Middle frontal gyrus (tissue), 1 donor: ENCODE measurements at regions not wholly inside any gene's neighbourhood (a gene's known extent, or its start where the extent isn't known, plus 50 kb on each side); places are given as distances from the start of the nearest gene placed in this dataset.

ENCODE experiments used
- DNase-seq: peaks from one replicate; pipeline ENCODE4 v3.0.0-alpha.2; 2015; ENCODE audit warnings: low spot score; ENCODE audit errors: extremely low spot score

- no peak for DNase-seq
These were observed 881.6 kb downstream of the PCDH7 start for GRCh38 chr4:31601793-31602192.

- no peak for DNase-seq
These were observed 893.9 kb downstream of the PCDH7 start for GRCh38 chr4:31613946-31614623.

GRCh38 chr4:31617667-31618066 lies 897.5 kb downstream of the PCDH7 start:
- DNase-seq = no peak

GRCh38 chr4:31620476-31620875 lies 900.3 kb downstream of the PCDH7 start:
- DNase-seq = no peak

GRCh38 chr4:31645236-31645635 lies 925.1 kb downstream of the PCDH7 start:
- no peak for DNase-seq

- no peak for DNase-seq
These were observed 927.6 kb downstream of the PCDH7 start for GRCh38 chr4:31647786-31648185.

GRCh38 chr4:31649878-31650277 lies 929.7 kb downstream of the PCDH7 start:
- DNase-seq = no peak

GRCh38 chr4:31651541-31651940 lies 931.4 kb downstream of the PCDH7 start:
- no peak for DNase-seq

- no peak for DNase-seq
These were observed 935.2 kb downstream of the PCDH7 start for GRCh38 chr4:31655328-31655727.

GRCh38 chr4:31657859-31658570 lies 937.8 kb downstream of the PCDH7 start:
- no peak for DNase-seq

GRCh38 chr4:31660916-31661315 lies 940.7 kb downstream of the PCDH7 start:
- DNase-seq = no peak

- no peak for DNase-seq
These were observed 942.8 kb downstream of the PCDH7 start for GRCh38 chr4:31662951-31663350.

- no peak for DNase-seq
These were observed 947.5 kb downstream of the PCDH7 start for GRCh38 chr4:31667686-31668085.

GRCh38 chr4:31674313-31674947 lies 954.3 kb downstream of the PCDH7 start:
- no peak for DNase-seq

- no peak for DNase-seq
These were observed 958.2 kb downstream of the PCDH7 start for GRCh38 chr4:31678356-31678755.

GRCh38 chr4:31682796-31683195 lies 962.6 kb downstream of the PCDH7 start:
- no peak for DNase-seq

GRCh38 chr4:31687717-31688342 lies 967.7 kb downstream of the PCDH7 start:
- no peak for DNase-seq

- no peak for DNase-seq
These were observed 972.3 kb downstream of the PCDH7 start for GRCh38 chr4:31692399-31692940.

- DNase-seq = no peak
These were observed 981.1 kb downstream of the PCDH7 start for GRCh38 chr4:31701256-31701655.

GRCh38 chr4:31702326-31702725 lies 982.2 kb downstream of the PCDH7 start:
- no peak for DNase-seq

GRCh38 chr4:31714238-31714637 lies 994.1 kb downstream of the PCDH7 start:
- no peak for DNase-seq

- no peak for DNase-seq
These were observed 995.1 kb downstream of the PCDH7 start for GRCh38 chr4:31715302-31715701.
